NCI-H2227 (cell line): ENCODE measurements at regions not wholly inside any gene's neighbourhood (a gene's known extent, or its start where the extent isn't known, plus 50 kb on each side); places are given as distances from the start of the nearest gene placed in this dataset.

Source experiments
- DNase-seq: peaks from one replicate; lab custom pipeline; 2025; ENCODE audit not compliant: unreplicated experiment; lab: John Stamatoyannopoulos, UW

DNA sequence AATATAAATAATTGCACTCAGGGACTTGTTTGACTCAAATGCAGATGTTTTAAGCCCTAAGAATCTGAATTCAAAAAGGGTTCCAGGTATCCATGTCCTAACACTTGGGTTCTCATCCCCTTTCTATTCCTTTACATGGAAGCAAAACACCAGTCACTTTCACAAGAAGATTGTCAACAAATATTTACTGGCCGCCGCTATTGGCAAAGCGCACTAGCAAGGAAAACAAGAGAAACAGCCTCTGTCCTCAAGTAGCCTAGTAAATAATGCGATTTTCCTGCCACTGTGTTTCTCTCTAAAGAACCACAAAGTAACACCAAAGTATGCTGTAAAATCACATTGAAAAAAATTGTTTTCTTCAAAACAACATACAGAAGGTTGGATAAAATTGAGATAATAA, 66.7 kb upstream of the EZH2 start:
- no peak for DNase-seq

DNA sequence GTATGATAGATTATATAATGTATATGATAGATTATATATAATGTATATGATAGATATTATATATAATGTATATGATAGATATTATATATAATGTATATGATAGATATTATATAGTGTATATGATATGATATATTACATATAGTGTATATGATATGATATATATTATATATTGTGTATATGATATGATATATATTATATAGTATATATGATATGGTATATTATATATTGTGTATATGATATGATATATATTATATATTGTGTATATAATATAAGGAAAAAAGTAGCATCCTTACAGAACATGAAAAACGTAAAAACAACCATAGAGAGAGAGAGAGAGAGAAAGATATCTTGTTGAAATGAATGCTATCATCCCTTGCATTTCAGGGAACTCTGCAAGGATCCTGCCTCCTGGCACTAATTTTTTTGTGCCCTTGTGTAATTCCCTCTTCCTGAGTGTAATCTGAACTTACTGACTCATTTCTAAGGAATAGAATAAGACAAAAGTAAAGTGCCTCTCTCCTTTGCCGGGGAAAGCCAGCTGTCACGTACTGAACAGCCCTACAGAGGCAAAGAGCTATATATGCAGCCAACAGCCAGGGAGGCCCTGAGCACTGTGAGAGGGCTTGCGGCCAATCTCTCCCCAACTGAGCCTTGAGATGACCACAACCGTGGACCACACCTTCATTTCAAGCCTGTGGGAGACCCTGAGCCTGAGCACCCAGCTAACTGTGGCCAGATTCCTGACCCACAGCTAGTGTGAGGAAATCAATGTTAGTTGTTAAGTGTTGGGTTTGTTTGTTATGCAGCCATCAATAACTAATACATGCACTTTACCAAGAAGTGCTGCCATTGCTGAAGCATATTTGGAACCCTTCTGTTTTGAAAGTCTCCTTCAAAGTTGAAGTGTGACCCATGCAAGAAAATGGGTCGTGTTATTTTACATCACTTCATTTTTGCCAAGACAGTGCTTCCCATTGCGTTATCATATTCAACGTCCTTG, 61.1 kb upstream of the EZH2 start:
- no peak for DNase-seq

DNA sequence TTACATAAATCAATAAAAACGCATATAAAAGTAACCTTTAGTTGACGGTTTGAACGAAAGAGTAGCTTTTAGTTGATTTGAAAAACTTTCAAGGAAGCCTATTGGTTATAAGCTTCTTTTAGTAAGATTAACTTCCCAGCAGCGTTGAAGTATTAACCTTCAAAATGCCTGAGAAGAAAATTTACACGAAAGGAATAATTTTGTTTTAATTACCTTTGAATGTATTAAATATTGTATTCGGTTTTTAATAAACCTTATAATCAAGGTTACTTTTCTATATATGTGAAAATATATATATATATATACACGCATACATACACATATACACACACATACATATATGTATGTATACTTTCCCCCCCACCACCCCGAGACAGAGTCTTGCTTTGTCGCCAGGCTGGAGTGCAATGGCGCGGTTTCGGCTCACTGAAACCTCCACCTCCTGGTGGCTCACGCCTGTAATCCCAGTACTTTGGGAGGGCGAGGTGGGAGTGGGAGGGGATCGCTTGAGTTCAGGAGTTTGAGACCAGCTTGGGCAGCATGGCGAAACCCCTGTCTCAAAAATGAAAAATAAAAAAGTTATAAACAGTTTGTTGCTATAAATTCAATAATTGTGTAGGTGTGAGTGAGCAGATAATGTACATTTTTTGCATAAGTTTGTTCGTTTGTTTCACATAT, 57.6 kb upstream of the EZH2 start:
- DNase-seq: peak; percentile 91

DNA sequence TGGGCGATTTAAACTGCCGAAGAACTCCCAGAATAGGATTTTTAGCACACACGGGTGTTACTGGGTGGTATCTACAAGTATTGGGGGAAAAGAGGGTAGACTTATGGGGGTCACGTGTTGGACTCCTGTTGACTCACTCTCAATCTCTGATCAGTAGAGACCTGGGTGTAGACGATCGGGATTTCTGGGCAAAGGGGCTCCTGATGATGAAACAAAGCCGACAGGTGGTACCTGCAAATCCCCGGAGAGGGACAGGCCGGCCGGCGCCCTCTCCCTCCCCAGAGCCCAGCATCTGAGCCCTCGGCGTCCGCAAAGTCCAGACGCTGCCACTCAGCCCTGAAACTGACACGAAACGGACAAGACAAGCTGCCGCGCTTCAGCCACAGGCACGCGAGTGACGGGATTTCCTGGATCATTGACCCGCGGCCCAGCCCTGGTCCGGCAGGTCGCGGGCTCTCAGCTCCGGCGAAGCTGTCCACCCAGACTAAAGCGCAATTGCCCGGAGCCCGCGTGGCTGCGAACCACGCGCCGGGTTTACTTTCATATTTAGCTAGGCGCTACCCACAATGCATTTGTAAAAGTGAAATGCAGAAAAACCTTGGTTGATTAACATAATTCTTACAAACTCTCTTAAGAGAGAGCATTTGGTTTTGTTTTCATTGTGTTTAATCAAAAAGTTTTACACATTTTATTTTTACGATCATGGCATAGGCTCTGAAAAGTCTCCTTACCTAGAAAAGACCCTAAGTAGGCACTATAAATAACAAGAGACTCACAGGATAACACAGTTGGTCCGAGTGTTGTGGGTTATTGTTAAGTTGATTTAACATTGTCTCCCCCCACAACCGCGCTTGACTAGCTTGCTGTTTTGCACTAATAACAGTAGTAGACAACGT, 56.9 kb upstream of the EZH2 start:
- DNase-seq: peak; percentile 88

DNA sequence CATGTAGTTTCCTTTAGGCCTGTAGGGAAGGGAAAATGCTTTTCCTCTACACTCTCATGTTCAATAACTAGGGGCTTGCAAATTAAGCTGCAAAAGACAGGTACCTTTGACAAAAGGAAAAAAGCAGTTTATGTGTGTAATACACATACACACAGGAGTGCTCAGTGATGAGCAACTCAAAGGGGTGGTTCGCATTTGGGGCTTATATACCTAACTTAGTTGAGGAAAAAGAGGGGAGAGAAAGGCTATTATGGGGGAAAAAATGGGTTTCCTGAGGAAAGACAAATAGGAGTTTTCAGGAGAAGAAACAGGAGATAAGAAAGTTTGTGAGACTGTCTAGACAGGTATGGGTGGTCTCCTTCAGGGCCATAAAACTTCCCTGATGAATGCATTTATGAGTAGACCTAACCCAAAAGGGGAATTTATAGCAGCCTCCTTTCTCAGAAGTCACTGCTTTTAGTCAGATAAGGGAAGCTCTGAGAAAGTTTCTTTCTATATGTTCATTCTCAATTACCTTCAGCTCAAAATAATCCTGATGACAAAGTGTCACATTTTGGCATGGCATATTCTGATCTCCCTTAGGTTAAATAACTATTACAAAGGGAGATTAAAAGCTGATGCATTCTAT, 55.2 kb upstream of the EZH2 start:
- no peak for DNase-seq

DNA sequence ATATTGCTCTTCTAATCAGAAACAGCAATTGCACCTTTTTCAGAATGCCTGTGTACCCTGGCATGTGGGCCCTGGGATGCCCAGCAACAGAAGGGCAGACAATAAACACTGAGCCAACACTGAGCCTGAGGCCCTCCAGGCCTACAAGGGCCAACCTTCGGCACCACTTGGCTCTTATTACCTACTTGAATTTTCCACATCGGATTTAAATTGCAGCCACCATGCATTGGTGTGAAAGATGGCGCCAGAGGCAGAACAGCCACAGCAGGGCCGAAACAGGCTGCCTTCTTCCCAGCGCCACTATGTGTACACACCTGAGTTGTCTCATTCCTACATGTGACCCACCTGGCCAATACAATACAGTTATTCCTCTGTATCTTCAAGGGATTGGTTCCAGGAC, 51.4 kb upstream of the EZH2 start:
- no peak for DNase-seq
